H9 (cell line): ENCODE measurements at regions not wholly inside any gene's neighbourhood (a gene's known extent, or its start where the extent isn't known, plus 50 kb on each side); places are given as distances from the start of the nearest gene placed in this dataset.

Source experiments
- DNase-seq: peaks from one replicate; pipeline ENCODE4 v3.0.0-alpha.2; 2017
- H2AFZ ChIP-seq: one replicate; pipeline ENCODE4 v1.6.1; 2013; ENCODE audit warnings: mild to moderate bottlenecking, low read length, control low read depth, moderate library complexity
- H2AK5ac ChIP-seq: 2 replicates; pipeline ENCODE4 v1.6.1; 2013; ENCODE audit warnings: low read length, control low read depth, mixed read lengths; ENCODE audit not compliant: insufficient read length
- H2BK120ac ChIP-seq: one replicate; pipeline ENCODE4 v1.6.1; 2013; ENCODE audit warnings: low read depth, mild to moderate bottlenecking, low read length, control low read depth, inconsistent platforms; ENCODE audit not compliant: poor library complexity, severe bottlenecking
- H2BK12ac ChIP-seq: 2 replicates; pipeline ENCODE4 v1.6.1; 2013; ENCODE audit warnings: low read length, control low read depth, mixed read lengths, low read depth; ENCODE audit not compliant: insufficient read length
- H2BK15ac ChIP-seq: 2 replicates; pipeline ENCODE4 v1.6.1; 2013; ENCODE audit warnings: low read depth, low read length, control low read depth
- H2BK20ac ChIP-seq: one replicate; pipeline ENCODE4 v1.6.1; 2013; ENCODE audit warnings: low read depth, mild to moderate bottlenecking, low read length, control low read depth, inconsistent platforms; ENCODE audit not compliant: poor library complexity, severe bottlenecking
- H2BK5ac ChIP-seq: 2 replicates; pipeline ENCODE4 v1.6.1; 2013; ENCODE audit warnings: low read length, control low read depth, mixed read lengths; ENCODE audit not compliant: insufficient read length
- H3K14ac ChIP-seq: 2 replicates; pipeline ENCODE4 v1.6.1; 2013; ENCODE audit warnings: low read length, control low read depth; ENCODE audit not compliant: insufficient read depth
- H3K18ac ChIP-seq: 2 replicates; pipeline ENCODE4 v1.6.1; 2013; ENCODE audit warnings: low read depth, mild to moderate bottlenecking, mixed read lengths, low read length, control low read depth; ENCODE audit not compliant: insufficient read length
- H3K23ac ChIP-seq: 2 replicates; pipeline ENCODE4 v1.6.1; 2013; ENCODE audit warnings: low read length, control low read depth, mixed read lengths, low read depth; ENCODE audit not compliant: insufficient read length
- H3K23me2 ChIP-seq: 2 replicates; pipeline ENCODE4 v1.6.1; 2013; ENCODE audit warnings: low read depth, mild to moderate bottlenecking, mixed read lengths, low read length, control low read depth; ENCODE audit not compliant: insufficient read length, poor library complexity, severe bottlenecking
- H3K27ac ChIP-seq: 2 replicates; pipeline ENCODE4 v1.5.1; 2013; ENCODE audit warnings: low read length, control low read depth, mixed read lengths, low read depth; ENCODE audit not compliant: insufficient read length
- H3K27me3 ChIP-seq: 2 replicates; pipeline ENCODE4 v1.6.1; 2013; ENCODE audit warnings: low read length, control low read depth, inconsistent platforms; ENCODE audit not compliant: insufficient read depth
- H3K4ac ChIP-seq: 2 replicates; pipeline ENCODE4 v1.6.1; 2013; ENCODE audit warnings: low read depth, mild to moderate bottlenecking, control low read depth, inconsistent platforms, low read length, moderate library complexity
- H3K4me1 ChIP-seq: 2 replicates; pipeline ENCODE4 v1.6.1; 2013; ENCODE audit warnings: low read length, control low read depth, inconsistent platforms; ENCODE audit not compliant: insufficient read depth
- H3K4me2 ChIP-seq: 2 replicates; pipeline ENCODE4 v1.6.1; 2013; ENCODE audit warnings: low read length, control low read depth, mixed read lengths; ENCODE audit not compliant: insufficient read length, insufficient read depth
- H3K56ac ChIP-seq: 2 replicates; pipeline ENCODE4 v1.6.1; 2013; ENCODE audit warnings: low read depth, mild to moderate bottlenecking, mixed read lengths, low read length, control low read depth; ENCODE audit not compliant: insufficient read length
- H3K79me1 ChIP-seq: 2 replicates; pipeline ENCODE4 v1.6.1; 2013; ENCODE audit warnings: low read depth, mild to moderate bottlenecking, moderate library complexity, low read length, control low read depth, inconsistent platforms; ENCODE audit not compliant: insufficient read depth, poor library complexity, severe bottlenecking
- H3K79me2 ChIP-seq: 2 replicates; pipeline ENCODE4 v1.6.1; 2013; ENCODE audit warnings: low read length, control low read depth, inconsistent platforms; ENCODE audit not compliant: insufficient read depth
- H3K9ac ChIP-seq: 2 replicates; pipeline ENCODE4 v1.6.1; 2013; ENCODE audit warnings: low read length, control low read depth, mixed read lengths; ENCODE audit not compliant: insufficient read length; ENCODE audit errors: extremely low read depth
- H3K9me3 ChIP-seq: one replicate; pipeline ENCODE4 v1.6.1; 2013; ENCODE audit warnings: low read depth, low read length, inconsistent platforms; ENCODE audit not compliant: control insufficient read depth
- H3T11ph ChIP-seq: one replicate; pipeline ENCODE4 v1.6.1; 2013; ENCODE audit warnings: mild to moderate bottlenecking, low read length, control low read depth, inconsistent platforms
- H4K20me1 ChIP-seq: one replicate; pipeline ENCODE4 v1.6.1; 2013; ENCODE audit not compliant: control insufficient read depth, insufficient read length, insufficient read depth
- H4K5ac ChIP-seq: 2 replicates; pipeline ENCODE4 v1.6.1; 2013; ENCODE audit warnings: low read depth, mild to moderate bottlenecking, mixed read lengths, low read length, control low read depth; ENCODE audit not compliant: insufficient read length
- H4K8ac ChIP-seq: replicated peaks from 2 replicates; pipeline ENCODE4 v1.6.1; 2013; ENCODE audit warnings: low read length, control low read depth, mixed read lengths, low read depth; ENCODE audit not compliant: insufficient read length
- H4K91ac ChIP-seq: 2 replicates; pipeline ENCODE4 v1.6.1; 2013; ENCODE audit warnings: low read depth, mild to moderate bottlenecking, moderate library complexity, mixed read lengths, low read length, control low read depth; ENCODE audit not compliant: insufficient read length
- H3K27ac Mint-ChIP-seq, 3 experiments: 2 replicates in 2 of 3; 3 replicates in 1 of 3; pipeline ENCODE4 v1.8.0; 2020 to 2021; ENCODE audit warnings: mixed read lengths in 3 of 3, mild to moderate bottlenecking in 1 of 3, moderate library complexity in 1 of 3
- H3K27me3 Mint-ChIP-seq: 2 replicates; pipeline ENCODE4 v1.8.0; 2021; ENCODE audit warnings: low read depth, mild to moderate bottlenecking, moderate library complexity, mixed read lengths
- H3K36me3 Mint-ChIP-seq, 3 experiments: 2 replicates in 2 of 3; 3 replicates in 1 of 3; pipeline ENCODE4 v1.8.0; 2020 to 2021; ENCODE audit warnings: low read depth in 3 of 3, mixed read lengths in 3 of 3; ENCODE audit not compliant: insufficient read depth in 1 of 3
- H3K4me1 Mint-ChIP-seq, 2 experiments: 2 replicates each; pipeline ENCODE4 v1.8.0; 2020; ENCODE audit warnings: mixed read lengths in 2 of 2
- H3K4me3 Mint-ChIP-seq, 2 experiments: 2 replicates in 1 of 2; 3 replicates in 1 of 2; pipeline ENCODE4 v1.8.0; 2020 to 2021; ENCODE audit warnings: mild to moderate bottlenecking in 2 of 2, mixed read lengths in 2 of 2, moderate library complexity in 1 of 2
- H3K9me3 Mint-ChIP-seq, 2 experiments: 2 replicates in 1 of 2; 3 replicates in 1 of 2; pipeline ENCODE4 v1.8.0; 2020; ENCODE audit warnings: mild to moderate bottlenecking in 2 of 2, mixed read lengths in 2 of 2, moderate library complexity in 1 of 2
- CTCF ChIP-seq: fragments of 200-600 bp; sonication (generic); conservative IDR thresholded peaks from 3 replicates; pipeline ENCODE4 v1.8.0; 2021; ENCODE audit warnings: antibody characterized with exemption, mild to moderate bottlenecking
- WGBS: extraction: QIAGEN DNeasy Blood & Tissue Kit; methylation state at CpG from one replicate; pipeline ENCODE4 v1.1.7; 2013; ENCODE audit warnings: missing lambda C conversion rate, low lambda C conversion rate, mixed read lengths; ENCODE audit not compliant: insufficient read length; ENCODE audit errors: extremely low coverage; 5-methylcytosine and 5-hydroxymethylcytosine counted together

- Histone ChIP-seq H2BK120ac (no peak overlapping the region), H3K79me1 (no peaks in the 10 kb centered on the region), H2BK20ac (no peak overlapping the region), H3K27me3 (no peaks in the 10 kb centered on the region), H3K23ac (no peak overlapping the region), H3K27ac (no peak overlapping the region), H2BK15ac (no peak overlapping the region), H2AK5ac (no peak overlapping the region), H4K91ac (no peak overlapping the region), H3K4me1 (no peaks in the 10 kb centered on the region), H3K23me2 (no peaks in the 10 kb centered on the region), H2AFZ (no peak overlapping the region), H3K79me2 (no peaks in the 10 kb centered on the region), H3K4me2 (no peak overlapping the region), H4K8ac (no peak overlapping the region), H3K56ac (no peak overlapping the region), H2BK12ac (no peak overlapping the region), H3K9me3 (no peaks in the 10 kb centered on the region), H3K4ac (no peak overlapping the region), H4K20me1 (no peaks in the 10 kb centered on the region), H3K18ac (no peak overlapping the region), H4K5ac (no peak overlapping the region), H3T11ph (no peak overlapping the region), H3K9ac (no peak overlapping the region), H3K14ac (no peak overlapping the region), H2BK5ac (no peak overlapping the region)
- Mint-ChIP-seq H3K4me1 (peaks cover 3 to 5% of the 10 kb centered on the region in 2 experiments), H3K4me3 (no peak overlapping the region), H3K27me3 (no peaks in the 10 kb centered on the region), H3K9me3 (no peaks in the 10 kb centered on the region), H3K36me3 (no peaks in the 10 kb centered on the region), H3K27ac (no peak overlapping the region)
- WGBS = no CpG with 5 or more reads among the region's 4 CpGs
- TF ChIP-seq CTCF = no peak
- no peak for DNase-seq
Observed at GRCh38 chr4:157977086-157977485, 195.7 kb downstream of the GASK1B start.
